Erythroblast (primary cell): ENCODE measurements at regions not wholly inside any gene's neighbourhood (a gene's known extent, or its start where the extent isn't known, plus 50 kb on each side); places are given as distances from the start of the nearest gene placed in this dataset.

Experiments used
- DNase-seq, 2 experiments: peaks; one replicate each; lab custom pipeline; 2025; lab: John Stamatoyannopoulos, UW
- GATA1 ChIP-seq: IDR thresholded peaks from 2 replicates; pipeline ENCODE4 v1.6.1; 2011; ENCODE audit warnings: low read depth, mild to moderate bottlenecking, control low read depth, low read length, moderate library complexity
- POLR2A ChIP-seq: IDR thresholded peaks from 2 replicates; pipeline ENCODE4 v1.6.1; 2011; ENCODE audit warnings: mild to moderate bottlenecking, low read length

- DNase-seq, result no peak
- TF ChIP-seq GATA1, result no peak
- TF ChIP-seq POLR2A, result no peak
Observed at GRCh38 chr12:124715121-124715990, 147.9 kb upstream of the NCOR2 start.

DNA sequence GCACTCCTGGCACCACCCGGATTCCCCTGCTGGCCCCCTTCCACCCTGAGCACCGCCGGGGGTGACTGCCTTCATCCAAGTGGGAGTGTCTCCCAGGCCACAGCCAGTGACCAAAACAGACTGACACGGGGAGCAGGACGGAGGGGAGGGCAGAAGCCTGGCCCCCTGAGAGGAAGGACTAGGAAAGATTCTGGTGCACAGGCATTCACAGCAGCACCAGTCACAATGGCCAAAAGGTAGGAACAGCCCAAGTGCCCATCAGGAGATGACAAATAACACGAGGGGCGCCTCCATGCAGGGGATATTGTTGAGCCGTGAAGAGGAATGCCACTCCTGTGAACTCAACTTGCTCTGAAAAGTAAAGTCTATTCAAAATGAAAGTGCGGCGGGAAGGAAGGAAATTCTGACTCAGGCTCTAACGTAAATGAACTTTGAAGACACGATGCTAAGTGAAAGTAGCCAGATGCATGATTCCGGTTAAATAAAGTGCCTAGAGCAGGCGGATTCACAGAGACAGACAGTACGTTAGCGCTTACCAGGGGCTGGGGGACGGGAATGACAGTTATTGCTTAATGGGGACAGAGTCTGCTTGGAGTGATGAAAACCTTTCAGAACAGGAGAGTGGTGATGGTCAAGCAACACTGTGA, 146.1 kb upstream of the NCOR2 start:
- DNase-seq, result no peak
- TF ChIP-seq POLR2A (no peak), GATA1 (no peak)

DNA sequence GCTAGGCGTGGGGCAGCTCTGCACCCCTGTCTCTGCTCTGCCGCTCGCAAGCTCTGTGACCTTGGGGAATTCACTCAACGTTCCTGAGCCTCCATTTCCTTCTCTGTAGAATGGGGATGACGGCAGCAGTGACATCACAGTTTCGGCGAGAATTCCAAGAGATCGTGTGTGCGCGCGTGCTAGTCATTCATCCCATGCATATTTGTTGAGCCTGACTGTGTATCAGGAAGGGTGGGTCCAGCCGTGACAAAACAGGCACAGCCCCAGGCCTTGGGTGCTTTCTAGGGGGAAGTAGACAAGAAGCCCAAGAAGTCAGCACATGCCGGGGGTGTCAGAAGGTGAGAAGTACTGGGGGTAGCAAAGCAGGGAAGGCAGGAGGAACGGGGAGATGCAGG, 145.6 kb upstream of the NCOR2 start:
- TF ChIP-seq POLR2A (no peak), GATA1 (no peak)
- DNase-seq, result no peak

- DNase-seq, result no peak
Observed at GRCh38 chr12:124711344-124711743, 143.9 kb upstream of the NCOR2 start.

GRCh38 chr12:124709722-124710687, 142.6 kb upstream of the NCOR2 start:
- no peak for DNase-seq

More at GRCh38 chr12:124711344-124711743, 143.9 kb upstream of the NCOR2 start:
- no peak for TF ChIP-seq GATA1
- no peak for TF ChIP-seq POLR2A

DNA sequence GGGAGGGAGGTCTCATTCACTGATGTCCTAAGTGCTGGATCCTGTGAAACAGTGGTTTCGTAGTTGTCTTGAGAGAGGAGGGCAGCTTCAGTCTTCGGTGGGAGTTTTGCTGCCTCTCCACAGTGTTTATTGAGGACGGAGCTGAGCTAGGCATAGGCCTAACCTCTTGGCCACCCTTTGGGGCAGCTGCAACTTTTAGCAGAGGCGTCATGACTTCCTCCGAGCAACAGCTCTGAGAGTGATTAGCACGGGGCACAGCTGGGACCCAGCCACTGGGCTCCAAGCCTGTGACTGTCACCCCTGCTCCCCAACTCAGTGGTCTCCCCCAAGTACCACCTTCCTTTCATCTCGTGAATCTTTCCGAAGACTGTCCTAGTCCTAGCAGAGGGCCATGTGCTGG, 139.9 kb upstream of the NCOR2 start:
- TF ChIP-seq POLR2A (no peak), GATA1 (no peak)
- no peak for DNase-seq

More at GRCh38 chr12:124709722-124710687, 142.6 kb upstream of the NCOR2 start:
- TF ChIP-seq POLR2A (no peak), GATA1 (no peak)

DNA sequence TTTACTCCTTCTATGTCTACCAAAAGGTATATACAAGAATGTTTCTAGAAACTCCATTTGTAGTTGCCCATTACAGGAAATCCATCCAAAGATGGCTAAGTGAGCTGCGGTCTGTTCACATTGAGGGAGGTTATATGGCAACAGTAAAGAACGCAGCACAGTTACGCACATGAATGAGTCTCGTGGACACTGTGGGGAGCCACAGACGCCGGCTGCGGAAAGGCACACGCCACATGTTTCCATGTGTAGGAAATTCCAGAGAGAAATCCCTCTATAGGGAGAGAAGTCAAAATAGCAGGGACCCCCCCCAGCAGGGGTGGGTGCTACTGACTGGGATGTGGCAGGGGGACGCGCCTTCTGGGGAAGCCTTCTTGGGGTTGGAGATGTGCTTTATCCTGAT, 139.0 kb upstream of the NCOR2 start:
- no peak for TF ChIP-seq POLR2A
- no peak for TF ChIP-seq GATA1
- DNase-seq, result no peak

DNA sequence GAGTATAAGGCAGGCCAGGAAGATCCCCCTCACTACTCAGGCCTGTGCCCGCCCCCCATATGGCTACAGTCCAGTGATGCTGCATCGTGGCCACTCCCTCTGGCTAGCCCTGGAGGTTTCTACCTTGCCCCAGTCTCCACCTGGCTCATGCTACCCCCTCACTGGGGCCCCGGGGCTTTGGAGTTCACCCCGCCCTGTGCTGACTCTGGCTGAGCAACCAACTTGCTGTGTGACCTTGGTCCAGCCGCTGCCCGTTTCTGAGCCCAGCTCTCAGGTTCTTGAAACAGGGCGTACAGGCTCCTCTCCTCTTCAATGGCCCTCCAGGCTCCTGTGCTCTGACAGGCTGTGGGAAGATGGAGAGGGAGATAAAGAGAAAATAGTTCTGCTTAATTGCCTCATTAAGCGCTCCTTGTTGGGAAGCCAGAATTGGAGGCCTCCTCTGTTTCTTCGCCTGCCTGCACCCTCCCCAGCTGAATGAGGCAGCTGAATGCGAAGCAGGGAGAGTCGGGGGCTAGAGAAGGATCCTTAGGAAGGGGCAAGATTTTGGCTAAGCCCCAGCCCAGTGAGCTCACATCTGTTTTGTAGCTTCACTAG, 138.2 kb upstream of the NCOR2 start:
- no peak for DNase-seq
- TF ChIP-seq GATA1 (no peak), POLR2A (no peak)

DNA sequence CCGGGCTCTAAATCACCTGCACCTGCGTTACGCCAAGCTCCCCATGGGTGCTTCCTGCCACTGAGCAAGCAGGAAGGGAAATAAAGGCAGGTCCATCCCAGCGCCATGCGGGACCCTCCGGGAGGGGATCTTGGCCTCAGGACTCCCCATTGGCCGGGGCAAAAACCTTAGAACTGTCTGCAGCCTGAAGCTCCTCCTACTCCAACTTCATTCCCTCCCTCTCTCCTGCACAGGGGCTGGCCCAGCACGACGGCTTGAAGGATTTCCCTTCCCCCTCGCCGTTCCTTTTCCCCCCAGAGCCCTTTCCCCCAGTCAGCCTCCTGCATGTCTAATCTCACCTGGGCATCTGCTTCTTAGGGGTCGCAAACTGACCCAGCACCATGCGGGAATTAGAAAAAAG, 137.2 kb upstream of the NCOR2 start:
- TF ChIP-seq GATA1, result no peak
- no peak for TF ChIP-seq POLR2A

DNA sequence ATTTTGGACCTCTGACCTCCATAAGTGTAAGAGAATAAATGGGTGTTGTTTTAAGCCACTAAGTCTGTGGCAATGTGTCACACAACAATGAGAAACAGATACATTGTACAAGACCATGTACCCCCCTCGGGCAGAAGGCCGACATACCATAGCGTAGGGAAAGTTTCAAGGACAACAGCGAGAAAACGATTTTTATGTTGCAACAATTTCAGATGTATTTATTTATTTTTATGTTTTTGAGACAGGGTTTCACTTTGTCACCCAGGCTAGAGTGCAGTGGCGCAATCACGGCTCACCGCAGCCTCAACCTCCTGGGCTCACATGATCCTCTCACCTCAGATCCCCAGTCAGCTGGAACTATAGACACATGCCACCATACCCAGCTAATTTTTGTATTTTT, 136.4 kb upstream of the NCOR2 start:
- TF ChIP-seq GATA1 (no peak), POLR2A (no peak)
- no peak for DNase-seq

More for the DNA sequence above, 137.2 kb upstream of the NCOR2 start:
- DNase-seq, result no peak

DNA sequence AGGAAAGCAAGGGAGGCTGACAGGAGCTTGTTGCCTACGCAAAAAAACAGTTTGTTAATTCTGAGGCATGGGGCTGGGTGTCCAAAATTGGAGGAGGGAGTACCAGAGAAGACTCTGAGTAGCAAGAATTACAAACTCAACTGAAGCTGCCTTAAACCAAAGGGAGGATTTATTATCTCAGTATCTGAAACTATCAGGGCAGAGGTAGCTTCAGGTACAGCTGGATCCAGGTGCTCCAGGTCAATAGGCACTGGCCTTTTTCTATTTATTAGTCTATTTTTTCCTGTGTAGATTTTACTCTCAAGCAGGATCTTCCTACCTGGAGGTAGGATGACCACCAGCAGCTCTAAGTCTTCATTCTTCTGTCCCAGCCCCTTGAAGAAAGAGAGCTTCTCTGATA, 135.3 kb upstream of the NCOR2 start:
- DNase-seq, result no peak
- TF ChIP-seq GATA1, result no peak
- TF ChIP-seq POLR2A, result no peak

GRCh38 chr12:124700810-124701592, 133.6 kb upstream of the NCOR2 start:
- DNase-seq, result no peak
- TF ChIP-seq POLR2A, result no peak
- TF ChIP-seq GATA1, result no peak

DNA sequence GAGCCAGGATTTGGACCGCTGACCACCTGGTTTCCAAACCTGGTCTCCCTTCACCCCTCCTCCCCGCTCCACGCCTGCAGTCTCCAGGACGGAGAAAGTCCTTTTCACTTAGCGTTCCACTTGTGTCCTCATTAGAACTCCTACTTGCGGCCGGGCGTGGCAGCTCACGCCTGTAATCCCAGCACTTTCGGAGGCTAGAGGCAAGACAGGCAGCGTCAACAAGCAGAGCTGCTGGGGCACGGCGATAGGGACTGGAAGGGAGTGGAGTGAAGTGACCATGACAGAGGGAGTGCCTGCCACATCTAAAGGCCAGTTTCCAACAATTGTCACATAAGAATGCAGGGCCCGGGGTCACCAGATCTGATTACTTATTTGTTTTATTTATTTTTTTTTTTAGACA, 132.5 kb upstream of the NCOR2 start:
- TF ChIP-seq POLR2A, result no peak
- DNase-seq, result no peak
